ENCODE measurements at regions not wholly inside any gene's neighbourhood (a gene's known extent, or its start where the extent isn't known, plus 50 kb on each side); places are given as distances from the start of the nearest gene placed in this dataset.

GRCh38 chr2:168316073-168316440 lies 68.7 kb upstream of the STK39 start:
- TF ChIP-seq, protein P1, sequence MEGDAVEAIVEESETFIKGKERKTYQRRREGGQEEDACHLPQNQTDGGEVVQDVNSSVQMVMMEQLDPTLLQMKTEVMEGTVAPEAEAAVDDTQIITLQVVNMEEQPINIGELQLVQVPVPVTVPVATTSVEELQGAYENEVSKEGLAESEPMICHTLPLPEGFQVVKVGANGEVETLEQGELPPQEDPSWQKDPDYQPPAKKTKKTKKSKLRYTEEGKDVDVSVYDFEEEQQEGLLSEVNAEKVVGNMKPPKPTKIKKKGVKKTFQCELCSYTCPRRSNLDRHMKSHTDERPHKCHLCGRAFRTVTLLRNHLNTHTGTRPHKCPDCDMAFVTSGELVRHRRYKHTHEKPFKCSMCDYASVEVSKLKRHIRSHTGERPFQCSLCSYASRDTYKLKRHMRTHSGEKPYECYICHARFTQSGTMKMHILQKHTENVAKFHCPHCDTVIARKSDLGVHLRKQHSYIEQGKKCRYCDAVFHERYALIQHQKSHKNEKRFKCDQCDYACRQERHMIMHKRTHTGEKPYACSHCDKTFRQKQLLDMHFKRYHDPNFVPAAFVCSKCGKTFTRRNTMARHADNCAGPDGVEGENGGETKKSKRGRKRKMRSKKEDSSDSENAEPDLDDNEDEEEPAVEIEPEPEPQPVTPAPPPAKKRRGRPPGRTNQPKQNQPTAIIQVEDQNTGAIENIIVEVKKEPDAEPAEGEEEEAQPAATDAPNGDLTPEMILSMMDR (IDR thresholded peaks at IDR 0.05; ENCODE audit: insufficient read depth, low read depth, low read length): no peak
- no peak for TF ChIP-seq EZH2 (IDR thresholded peaks at IDR 0.05; ENCODE audit: insufficient read depth, low read length)

All from astrocyte (in vitro differentiated cells and primary cell).